K562 (cell line): ENCODE measurements at regions not wholly inside any gene's neighbourhood (a gene's known extent, or its start where the extent isn't known, plus 50 kb on each side); places are given as distances from the start of the nearest gene placed in this dataset.

ENCODE experiments used
- ATAC-seq: fragments of 200-7000 bp; cut with Tn5 transposase; 3 replicates; pipeline ENCODE4 v1.9.1; 2020; ENCODE audit warnings: moderate library complexity
- BruUV-seq: library from RNA; stranded (reverse); fragments of 400-500 nt; replicated peaks from 2 replicates; lab custom pipeline; 2021; lab: Mats Ljungman, UMichigan
- CTCF ChIA-PET: fragments of 300-600 bp; formaldehyde crosslinking; extraction: SDS; loops from one replicate; lab custom pipeline; 2021; ENCODE audit warnings: low intra/inter-chr PET ratio; lab: Yijun Ruan, JAX
- POLR2A ChIA-PET: fragments of 300-600, 350-650 bp; sonication (Branson Sonifier 250); formaldehyde crosslinking; extraction: SDS; loops from one replicate; lab custom pipeline; 2021; ENCODE audit warnings: antibody characterized with exemption, inconsistent platforms; lab: Yijun Ruan, JAX
- DNase-seq, 4 experiments: peaks; one replicate each; pipeline versions ENCODE4 v3.0.0 to v3.0.0-alpha.2; 2011 to 2018; ENCODE audit warnings: low spot score in 3 of 4, mixed read lengths in 3 of 4; ENCODE audit errors: extremely low read depth in 1 of 4
- FAIRE-seq: peaks from 2 replicates; lab custom pipeline; 2011; peaks lifted over from hg19 to GRCh38; lab: Jason Lieb, UNC
- H2AFZ ChIP-seq: 2 replicates; pipeline ENCODE4 v1.6.0; 2011; ENCODE audit warnings: low read depth, low read length, control low read depth, inconsistent platforms
- H3K27ac ChIP-seq: fragments of 200-600 bp; 3 replicates; pipeline ENCODE4 v1.8.0; 2011; ENCODE audit warnings: low read depth, mild to moderate bottlenecking, control low read depth, inconsistent platforms, low read length, moderate library complexity, mixed read lengths; ENCODE audit errors: extremely low read depth
- H3K27me3 ChIP-seq, 2 experiments: fragments of 300-600 bp in 1 of 2; 2 replicates in 1 of 2; 3 replicates in 1 of 2; pipeline versions ENCODE4 v1.6.0 to v1.8.0; 2011; ENCODE audit warnings: inconsistent platforms in 2 of 2, low read length in 2 of 2, mild to moderate bottlenecking in 1 of 2, mixed read lengths in 1 of 2, moderate library complexity in 1 of 2; ENCODE audit not compliant: control insufficient read depth in 2 of 2, insufficient read depth in 2 of 2
- H3K36me3 ChIP-seq: fragments of 300-600 bp; 3 replicates; pipeline ENCODE4 v1.8.0; 2011; ENCODE audit warnings: mild to moderate bottlenecking, low read length, inconsistent platforms; ENCODE audit not compliant: control insufficient read depth, insufficient read depth
- H3K4me1 ChIP-seq, 2 experiments: fragments of 200-600 bp in 1 of 2; replicated peaks in 1 of 2; 2 replicates in 1 of 2; 3 replicates in 1 of 2; pipeline versions ENCODE4 v1.5.1 to v1.8.0; 2011; ENCODE audit warnings: inconsistent platforms in 2 of 2, low read length in 2 of 2, mild to moderate bottlenecking in 1 of 2, mixed read lengths in 1 of 2, moderate library complexity in 1 of 2; ENCODE audit not compliant: control insufficient read depth in 2 of 2, insufficient read depth in 2 of 2
- H3K4me2 ChIP-seq: 2 replicates; pipeline ENCODE4 v1.6.1; 2011; ENCODE audit warnings: low read length, control low read depth, inconsistent platforms, mixed read lengths; ENCODE audit not compliant: insufficient read depth
- H3K4me3 ChIP-seq: fragments of 200-600 bp; sonication (generic), shearing (Covaris generic); 2 replicates; pipeline ENCODE4 v1.5.1; 2016; ENCODE audit warnings: control low read depth, inconsistent platforms
- H3K79me2 ChIP-seq: fragments of 200-600 bp; 3 replicates; pipeline ENCODE4 v1.8.0; 2011; ENCODE audit warnings: low read length, inconsistent platforms; ENCODE audit not compliant: control insufficient read depth, insufficient read depth
- H3K9ac ChIP-seq, 2 experiments: 2 replicates each; pipeline versions ENCODE4 v1.6.0 to v1.6.1; 2011; ENCODE audit warnings: low read depth in 2 of 2, low read length in 2 of 2, control low read depth in 1 of 2, inconsistent platforms in 1 of 2, mild to moderate bottlenecking in 1 of 2, mixed read lengths in 1 of 2; ENCODE audit not compliant: insufficient read depth in 1 of 2
- H3K9me1 ChIP-seq: one replicate; pipeline ENCODE4 v1.6.0; 2011; ENCODE audit warnings: inconsistent platforms, mild to moderate bottlenecking, low read length, moderate library complexity; ENCODE audit not compliant: control insufficient read depth, insufficient read depth
- H3K9me3 ChIP-seq: replicated peaks from 2 replicates; pipeline ENCODE4 v1.5.1; 2011; ENCODE audit warnings: low read depth, low read length, inconsistent platforms; ENCODE audit not compliant: control insufficient read depth, insufficient read depth
- H4K20me1 ChIP-seq: replicated peaks from 2 replicates; pipeline ENCODE4 v1.6.1; 2011; ENCODE audit warnings: low read length, inconsistent platforms, mixed read lengths; ENCODE audit not compliant: control insufficient read depth, insufficient read depth
- CSDE1 ChIP-seq, 2 experiments: fragments of 450-650 bp; IDR thresholded peaks; 2 replicates each; pipeline ENCODE4 v1.6.1; 2016; ENCODE audit warnings: mild to moderate bottlenecking in 1 of 2
- GATAD2A ChIP-seq: fragments of 450-650 bp; IDR thresholded peaks from 2 replicates; pipeline ENCODE4 v1.6.1; 2017
- HBP1 ChIP-seq: fragments of 450-650 bp; formaldehyde crosslinking; IDR thresholded peaks from 2 replicates; pipeline ENCODE4 v1.4.0; 2022; ENCODE audit warnings: missing genetic modification characterization
- MBD2 ChIP-seq: sonication (generic); IDR thresholded peaks from 2 replicates; pipeline ENCODE4 v1.6.1; 2016; ENCODE audit warnings: low read depth, borderline replicate concordance
- POLR2G ChIP-seq: fragments of 200-400 bp; formaldehyde crosslinking; IDR thresholded peaks from 2 replicates; pipeline ENCODE4 v1.6.1; 2017; ENCODE audit warnings: low read depth, mild to moderate bottlenecking, antibody characterized with exemption, low read length, moderate library complexity
- RBM17 ChIP-seq: fragments of 200-400 bp; formaldehyde crosslinking; IDR thresholded peaks from 2 replicates; pipeline ENCODE4 v1.6.1; 2017; ENCODE audit warnings: low read depth, mild to moderate bottlenecking, low read length, borderline replicate concordance
- TEAD1 ChIP-seq, 2 experiments: fragments of 450-650 bp in 1 of 2; sonication (generic) in 1 of 2; formaldehyde crosslinking; IDR thresholded peaks; 2 replicates each; pipeline versions ENCODE4 v1.4.0 to v1.8.0; 2020 to 2022; ENCODE audit warnings: mild to moderate bottlenecking in 2 of 2, missing genetic modification reagents in 1 of 2
- ZEB2 ChIP-seq: fragments of 450-650 bp; IDR thresholded peaks from 2 replicates; pipeline ENCODE4 v1.6.1; 2016
- WGBS: fragments of 100-300 bp; shearing (Covaris generic); methylation state at CpG from one replicate; pipeline ENCODE4 v1.1.6; 2016; ENCODE audit warnings: low coverage, mixed read lengths; ENCODE audit not compliant: insufficient coverage; ENCODE audit errors: missing lambda C conversion rate; 5-methylcytosine and 5-hydroxymethylcytosine counted together
- in situ Hi-C: fragments of 300-500 bp; cut with MboI; formaldehyde crosslinking; loops from 4 replicates; pipeline ENCODE4 v1.15.0; 2018; ENCODE audit warnings: inconsistent platforms, mixed read lengths
- intact Hi-C: fragments of 100-400 bp; cut with micrococcal nuclease; formaldehyde crosslinking; loops from 2 replicates; pipeline ENCODE4 v1.14.2; 2022
- TF ChIP-seq, protein P1 (sequence below): fragments of 450-650 bp; IDR thresholded peaks from 2 replicates; pipeline ENCODE4 v1.6.1; 2016; ENCODE audit warnings: borderline replicate concordance
- TF ChIP-seq, protein P2 (sequence below), 2 experiments: fragments of 150-350 bp in 1 of 2; IDR thresholded peaks; 2 replicates each; pipeline ENCODE4 v1.6.1; 2012 to 2016; ENCODE audit warnings: low read depth in 2 of 2, low read length in 2 of 2, mild to moderate bottlenecking in 1 of 2, moderate library complexity in 1 of 2
- TF ChIP-seq, protein P3 (sequence below): fragments of 450-650 bp; IDR thresholded peaks from 2 replicates; pipeline ENCODE4 v1.6.1; 2017; ENCODE audit warnings: mild to moderate bottlenecking, moderate library complexity

DNA sequence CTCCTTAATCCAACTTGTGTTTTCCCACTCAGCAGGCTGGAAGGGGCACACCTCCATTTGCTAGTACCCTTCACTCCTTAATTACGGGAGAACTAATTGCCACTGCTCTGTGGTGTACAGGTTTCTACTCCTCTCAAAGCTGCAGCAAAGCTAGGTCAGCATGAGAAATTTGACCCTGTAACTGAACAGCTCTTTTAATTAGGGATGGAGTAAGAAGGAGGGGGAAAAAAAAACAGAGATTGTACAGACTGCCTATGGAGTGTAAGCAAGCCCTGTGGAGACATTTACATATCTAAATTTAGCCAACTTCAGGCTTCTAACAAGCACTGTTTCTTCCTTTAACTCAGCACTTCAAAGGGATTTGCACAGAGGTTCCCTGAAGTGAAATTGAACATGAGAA, 629.7 kb upstream of the SETBP1 start (continued):
- TF ChIP-seq MBD2: no peak
- TF ChIP-seq, protein P1, sequence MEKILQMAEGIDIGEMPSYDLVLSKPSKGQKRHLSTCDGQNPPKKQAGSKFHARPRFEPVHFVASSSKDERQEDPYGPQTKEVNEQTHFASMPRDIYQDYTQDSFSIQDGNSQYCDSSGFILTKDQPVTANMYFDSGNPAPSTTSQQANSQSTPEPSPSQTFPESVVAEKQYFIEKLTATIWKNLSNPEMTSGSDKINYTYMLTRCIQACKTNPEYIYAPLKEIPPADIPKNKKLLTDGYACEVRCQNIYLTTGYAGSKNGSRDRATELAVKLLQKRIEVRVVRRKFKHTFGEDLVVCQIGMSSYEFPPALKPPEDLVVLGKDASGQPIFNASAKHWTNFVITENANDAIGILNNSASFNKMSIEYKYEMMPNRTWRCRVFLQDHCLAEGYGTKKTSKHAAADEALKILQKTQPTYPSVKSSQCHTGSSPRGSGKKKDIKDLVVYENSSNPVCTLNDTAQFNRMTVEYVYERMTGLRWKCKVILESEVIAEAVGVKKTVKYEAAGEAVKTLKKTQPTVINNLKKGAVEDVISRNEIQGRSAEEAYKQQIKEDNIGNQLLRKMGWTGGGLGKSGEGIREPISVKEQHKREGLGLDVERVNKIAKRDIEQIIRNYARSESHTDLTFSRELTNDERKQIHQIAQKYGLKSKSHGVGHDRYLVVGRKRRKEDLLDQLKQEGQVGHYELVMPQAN: no peak

GRCh38 chr18:44054514-44054913, 626.2 kb upstream of the SETBP1 start:
- Histone ChIP-seq H4K20me1 (no peaks in the 10 kb centered on the region), H3K4me1 (no peaks in the 10 kb centered on the region), H3K79me2 (no peaks in the 10 kb centered on the region), H3K4me3 (no peak overlapping the region), H3K36me3 (no peaks in the 10 kb centered on the region), H3K4me2 (no peak overlapping the region), H3K9me1 (no peaks in the 10 kb centered on the region), H3K27ac (no peak overlapping the region), H3K9ac (no peak overlapping the region), H3K27me3 (no peaks in the 10 kb centered on the region), H3K9me3 (no peaks in the 10 kb centered on the region), H2AFZ (no peak overlapping the region)
- ATAC-seq (no peak), FAIRE-seq (no peak), DNase-seq (no peak)
- intact Hi-C loops: no loop called here
- POLR2A ChIA-PET: no interaction called here
- in situ Hi-C loops: no loop called here
- CTCF ChIA-PET: no interaction called here
- no TSS peak for BruUV-seq
- WGBS: 0% methylated on average over 1 of the region's 1 CpG
- TF ChIP-seq POLR2G: no peak
- no peak for TF ChIP-seq TEAD1 (CRISPR knock-in tag; IDR thresholded peaks at IDR 0.05)
- no peak for TF ChIP-seq RBM17
- TF ChIP-seq, protein P2, sequence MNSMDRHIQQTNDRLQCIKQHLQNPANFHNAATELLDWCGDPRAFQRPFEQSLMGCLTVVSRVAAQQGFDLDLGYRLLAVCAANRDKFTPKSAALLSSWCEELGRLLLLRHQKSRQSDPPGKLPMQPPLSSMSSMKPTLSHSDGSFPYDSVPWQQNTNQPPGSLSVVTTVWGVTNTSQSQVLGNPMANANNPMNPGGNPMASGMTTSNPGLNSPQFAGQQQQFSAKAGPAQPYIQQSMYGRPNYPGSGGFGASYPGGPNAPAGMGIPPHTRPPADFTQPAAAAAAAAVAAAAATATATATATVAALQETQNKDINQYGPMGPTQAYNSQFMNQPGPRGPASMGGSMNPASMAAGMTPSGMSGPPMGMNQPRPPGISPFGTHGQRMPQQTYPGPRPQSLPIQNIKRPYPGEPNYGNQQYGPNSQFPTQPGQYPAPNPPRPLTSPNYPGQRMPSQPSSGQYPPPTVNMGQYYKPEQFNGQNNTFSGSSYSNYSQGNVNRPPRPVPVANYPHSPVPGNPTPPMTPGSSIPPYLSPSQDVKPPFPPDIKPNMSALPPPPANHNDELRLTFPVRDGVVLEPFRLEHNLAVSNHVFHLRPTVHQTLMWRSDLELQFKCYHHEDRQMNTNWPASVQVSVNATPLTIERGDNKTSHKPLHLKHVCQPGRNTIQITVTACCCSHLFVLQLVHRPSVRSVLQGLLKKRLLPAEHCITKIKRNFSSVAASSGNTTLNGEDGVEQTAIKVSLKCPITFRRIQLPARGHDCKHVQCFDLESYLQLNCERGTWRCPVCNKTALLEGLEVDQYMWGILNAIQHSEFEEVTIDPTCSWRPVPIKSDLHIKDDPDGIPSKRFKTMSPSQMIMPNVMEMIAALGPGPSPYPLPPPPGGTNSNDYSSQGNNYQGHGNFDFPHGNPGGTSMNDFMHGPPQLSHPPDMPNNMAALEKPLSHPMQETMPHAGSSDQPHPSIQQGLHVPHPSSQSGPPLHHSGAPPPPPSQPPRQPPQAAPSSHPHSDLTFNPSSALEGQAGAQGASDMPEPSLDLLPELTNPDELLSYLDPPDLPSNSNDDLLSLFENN (IDR thresholded peaks at IDR 0.05; ENCODE audit: low read depth in 2 of 2, low read length in 2 of 2): no peak
- no peak for TF ChIP-seq CSDE1 (IDR thresholded peaks at IDR 0.05)
- TF ChIP-seq, protein P3, sequence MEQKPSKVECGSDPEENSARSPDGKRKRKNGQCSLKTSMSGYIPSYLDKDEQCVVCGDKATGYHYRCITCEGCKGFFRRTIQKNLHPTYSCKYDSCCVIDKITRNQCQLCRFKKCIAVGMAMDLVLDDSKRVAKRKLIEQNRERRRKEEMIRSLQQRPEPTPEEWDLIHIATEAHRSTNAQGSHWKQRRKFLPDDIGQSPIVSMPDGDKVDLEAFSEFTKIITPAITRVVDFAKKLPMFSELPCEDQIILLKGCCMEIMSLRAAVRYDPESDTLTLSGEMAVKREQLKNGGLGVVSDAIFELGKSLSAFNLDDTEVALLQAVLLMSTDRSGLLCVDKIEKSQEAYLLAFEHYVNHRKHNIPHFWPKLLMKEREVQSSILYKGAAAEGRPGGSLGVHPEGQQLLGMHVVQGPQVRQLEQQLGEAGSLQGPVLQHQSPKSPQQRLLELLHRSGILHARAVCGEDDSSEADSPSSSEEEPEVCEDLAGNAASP: no peak
- TF ChIP-seq GATAD2A: no peak
- TF ChIP-seq HBP1 (CRISPR knock-in tag): no peak
- TF ChIP-seq ZEB2: no peak
